A673 (cell line): ENCODE measurements at regions not wholly inside any gene's neighbourhood (a gene's known extent, or its start where the extent isn't known, plus 50 kb on each side); places are given as distances from the start of the nearest gene placed in this dataset.

Source experiments
- BruUV-seq: library from RNA; stranded (reverse); fragments of 400-500 nt; replicated peaks from 2 replicates; lab custom pipeline; 2021; lab: Mats Ljungman, UMichigan
- CTCF ChIA-PET: fragments of 300-600 bp; sonication (Branson Sonifier 250); formaldehyde crosslinking; loops from one replicate; lab custom pipeline; 2022; ENCODE audit warnings: antibody characterized with exemption; lab: Charles Lee
- POLR2A ChIA-PET: fragments of 300-600 bp; sonication (Branson Sonifier 250); formaldehyde crosslinking; loops from one replicate; lab custom pipeline; 2022; ENCODE audit warnings: antibody characterized with exemption; ENCODE audit not compliant: low non-redundant PET; lab: Charles Lee
- DNase-seq: peaks from one replicate; pipeline ENCODE4 v3.0.0-alpha.2; 2015; ENCODE audit warnings: low spot score
- H3K27ac ChIP-seq: fragments of 200-600 bp; sonication (generic); 2 replicates; pipeline ENCODE4 v1.5.1; 2016; ENCODE audit warnings: mixed run types, low read depth, mild to moderate bottlenecking, mixed read lengths, antibody characterized with exemption, low read length; ENCODE audit not compliant: poor library complexity, severe bottlenecking
- H3K27me3 ChIP-seq: fragments of 200-600 bp; sonication (generic); replicated peaks from 2 replicates; pipeline ENCODE4 v1.6.1; 2017; ENCODE audit warnings: mixed run types, low read depth, mild to moderate bottlenecking, mixed read lengths, antibody characterized with exemption, low read length; ENCODE audit not compliant: insufficient read depth, poor library complexity
- H3K36me3 ChIP-seq: fragments of 200-600 bp; sonication (generic); 2 replicates; pipeline ENCODE4 v1.6.1; 2016; ENCODE audit warnings: mixed run types, mild to moderate bottlenecking, mixed read lengths, antibody characterized with exemption, low read length; ENCODE audit not compliant: insufficient read depth, poor library complexity, severe bottlenecking
- H3K4me1 ChIP-seq: fragments of 200-600 bp; sonication (generic); 2 replicates; pipeline ENCODE4 v1.6.1; 2017; ENCODE audit warnings: mixed run types, mild to moderate bottlenecking, mixed read lengths, antibody characterized with exemption, low read length; ENCODE audit not compliant: insufficient read depth, poor library complexity, severe bottlenecking
- H3K4me3 ChIP-seq: fragments of 200-600 bp; sonication (generic); 2 replicates; pipeline ENCODE4 v1.5.1; 2016; ENCODE audit warnings: low read depth, mixed run types, mild to moderate bottlenecking, mixed read lengths, low read length; ENCODE audit not compliant: poor library complexity, severe bottlenecking
- H3K9me3 ChIP-seq: fragments of 200-600 bp; sonication (generic); 2 replicates; pipeline ENCODE4 v1.6.1; 2016; ENCODE audit warnings: mixed run types, low read depth, mild to moderate bottlenecking, mixed read lengths, antibody characterized with exemption, low read length; ENCODE audit not compliant: poor library complexity, severe bottlenecking
- CTCF ChIP-seq: fragments of 300-800, 200-600 bp; sonication (generic); conservative IDR thresholded peaks from 2 replicates; pipeline ENCODE4 v1.5.1; 2017; ENCODE audit warnings: low read depth, mild to moderate bottlenecking, antibody characterized with exemption, low read length, moderate library complexity, mixed read lengths
- EZH2 ChIP-seq: fragments of 200-600 bp; sonication (generic); IDR thresholded peaks from 2 replicates; pipeline ENCODE4 v1.6.1; 2017; ENCODE audit warnings: borderline replicate concordance, low read depth, mild to moderate bottlenecking, mixed read lengths, antibody characterized with exemption, low read length; ENCODE audit not compliant: poor library complexity, severe bottlenecking
- intact Hi-C: fragments of 100-400 bp; cut with micrococcal nuclease; formaldehyde crosslinking; loops from one replicate; pipeline ENCODE4 v1.10.0; 2022; ENCODE audit not compliant: unreplicated experiment

GRCh38 chr2:184507254-184507653, 91.1 kb upstream of the ZNF804A start:
- POLR2A ChIA-PET = no interaction called here
- CTCF ChIA-PET = no interaction called here
- TF ChIP-seq CTCF (no peak), EZH2 (no peak)
- Histone ChIP-seq H3K36me3 (no peaks in the 10 kb centered on the region), H3K9me3 (no peaks in the 10 kb centered on the region), H3K27me3 (no peaks in the 10 kb centered on the region), H3K27ac (no peak overlapping the region), H3K4me1 (no peaks in the 10 kb centered on the region), H3K4me3 (no peak overlapping the region)
- intact Hi-C loops = no loop called here
- no peak for DNase-seq
- BruUV-seq = no TSS peak

- H3K4me1 ChIP-seq = no peaks in the 10 kb centered on the region
- H3K27me3 ChIP-seq = no peaks in the 10 kb centered on the region
- CTCF ChIA-PET = no interaction called here
- intact Hi-C loops = no loop called here
- no peaks in the 10 kb centered on the region for H3K36me3 ChIP-seq
- no peak overlapping the region for H3K4me3 ChIP-seq
- no peak for DNase-seq
- no peak overlapping the region for H3K27ac ChIP-seq
- TF ChIP-seq EZH2 (no peak), CTCF (no peak)
- no TSS peak for BruUV-seq
- POLR2A ChIA-PET = no interaction called here
- no peaks in the 10 kb centered on the region for H3K9me3 ChIP-seq
Observed at GRCh38 chr2:184517402-184517801, 80.9 kb upstream of the ZNF804A start.

- Histone ChIP-seq H3K4me1 (no peaks in the 10 kb centered on the region), H3K36me3 (no peaks in the 10 kb centered on the region), H3K27me3 (no peaks in the 10 kb centered on the region), H3K9me3 (no peaks in the 10 kb centered on the region), H3K27ac (no peak overlapping the region), H3K4me3 (no peak overlapping the region)
- intact Hi-C loops = no loop called here
- BruUV-seq = no TSS peak
- CTCF ChIA-PET = no interaction called here
- TF ChIP-seq CTCF (no peak), EZH2 (no peak)
- POLR2A ChIA-PET = no interaction called here
- no peak for DNase-seq
Observed at GRCh38 chr2:184520441-184520840, 77.9 kb upstream of the ZNF804A start.
